ENCODE measurements at regions not wholly inside any gene's neighbourhood (a gene's known extent, or its start where the extent isn't known, plus 50 kb on each side); places are given as distances from the start of the nearest gene placed in this dataset.
"Not testable (repeated sequence)": the region's sequence is repeated elsewhere in the genome, so short reads cannot be mapped to it uniquely, and the experiment has no call there.

DNA sequence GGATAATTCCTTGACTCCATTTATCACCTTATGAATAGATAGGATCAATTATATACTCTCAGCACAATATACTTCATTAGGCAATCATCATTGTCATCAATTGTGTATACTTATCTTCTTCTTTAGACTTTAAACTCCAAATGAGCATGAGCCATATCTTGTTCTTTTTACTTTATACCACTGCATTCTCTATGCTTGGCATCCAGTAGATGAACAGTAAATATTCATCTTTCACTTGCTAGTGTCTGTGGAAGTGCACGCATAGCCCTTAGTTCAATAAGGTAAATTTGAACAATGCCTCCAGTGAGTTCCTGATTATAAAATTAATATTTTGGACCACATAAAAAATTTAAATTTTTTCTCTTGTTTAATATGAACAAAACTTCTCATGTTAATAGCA is 172.3 kb upstream of the SPRY2 start:
- no peak for DNase-seq (ENCODE audit: low read depth)

DNA sequence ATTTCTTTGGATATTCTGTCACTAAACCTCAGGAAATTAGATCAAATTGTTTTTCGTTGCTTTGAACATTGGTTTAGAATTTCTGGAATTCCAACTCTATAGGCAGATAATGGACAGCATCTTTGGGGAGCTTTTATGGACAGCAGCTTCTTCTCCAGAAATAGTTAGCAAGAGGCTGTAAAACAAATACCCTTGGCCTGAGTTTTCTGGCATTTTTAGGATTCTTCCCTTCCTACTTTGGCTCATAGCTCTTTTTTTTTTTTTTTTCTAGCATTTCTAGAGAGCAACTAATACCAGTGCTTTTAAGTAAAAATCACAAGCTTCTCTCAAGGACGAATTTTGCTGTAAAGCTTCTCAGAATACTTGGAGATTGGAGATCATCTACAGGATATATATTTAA is 169.8 kb upstream of the SPRY2 start:
- no peak for DNase-seq (ENCODE audit: low read depth)

DNA sequence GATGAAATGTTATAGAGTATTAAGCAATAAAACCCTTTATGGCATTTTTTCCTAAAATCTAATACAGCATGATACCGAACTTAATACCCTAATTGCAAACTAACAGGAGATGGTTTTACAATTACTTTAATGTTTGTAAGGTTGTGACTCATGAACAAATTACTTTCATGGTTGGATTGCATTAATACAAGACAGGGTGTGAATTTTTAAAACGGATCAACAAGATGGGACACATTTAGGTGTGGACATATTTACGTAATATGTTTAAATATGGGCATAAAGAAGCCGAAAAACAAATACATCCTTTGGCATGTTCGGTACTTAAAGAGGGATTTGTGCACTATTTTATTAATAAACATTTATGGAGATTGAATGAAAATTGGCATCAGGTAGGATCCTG is 168.3 kb upstream of the SPRY2 start:
- DNase-seq (ENCODE audit: low read depth): no peak

DNA sequence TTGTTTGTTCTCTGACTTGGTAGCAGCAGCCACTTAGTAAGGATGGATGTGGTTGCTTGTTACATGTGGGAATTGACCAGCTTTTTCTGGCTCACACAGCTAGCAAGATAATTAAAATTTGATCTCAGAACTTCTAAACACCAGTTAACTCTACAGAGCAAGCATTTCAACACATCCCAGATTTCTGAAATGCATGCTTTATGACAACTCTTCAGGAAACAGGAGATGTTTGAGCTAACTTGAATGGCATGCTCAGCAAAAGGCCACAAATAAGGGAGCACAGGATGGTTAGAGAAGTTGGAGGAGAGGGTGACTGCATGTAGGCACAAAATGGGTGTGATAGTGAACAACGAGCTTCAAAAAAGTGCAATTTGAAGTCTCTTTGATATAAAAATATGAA is 167.1 kb upstream of the SPRY2 start:
- no peak for DNase-seq (ENCODE audit: low read depth)

DNA sequence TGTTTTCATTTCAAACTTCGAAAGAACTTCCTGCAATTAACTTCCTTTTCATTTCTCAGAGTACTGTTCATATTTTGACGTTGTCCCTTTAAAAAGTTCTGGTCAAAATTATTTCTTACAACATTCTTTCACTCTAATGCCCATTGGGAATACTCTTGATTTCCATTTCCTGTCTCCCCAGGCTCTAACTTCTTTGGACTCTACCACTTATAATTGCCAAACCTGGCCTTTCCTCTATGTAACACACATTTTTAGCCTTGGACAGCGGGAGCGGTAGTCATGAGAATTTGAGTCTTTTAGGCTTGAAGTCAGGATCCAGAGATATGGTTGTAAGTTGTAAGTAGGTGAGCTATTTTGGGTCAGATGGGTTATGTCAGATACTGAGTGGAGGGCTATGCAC is 163.5 kb upstream of the SPRY2 start:
- DNase-seq (ENCODE audit: low read depth): no peak

DNA sequence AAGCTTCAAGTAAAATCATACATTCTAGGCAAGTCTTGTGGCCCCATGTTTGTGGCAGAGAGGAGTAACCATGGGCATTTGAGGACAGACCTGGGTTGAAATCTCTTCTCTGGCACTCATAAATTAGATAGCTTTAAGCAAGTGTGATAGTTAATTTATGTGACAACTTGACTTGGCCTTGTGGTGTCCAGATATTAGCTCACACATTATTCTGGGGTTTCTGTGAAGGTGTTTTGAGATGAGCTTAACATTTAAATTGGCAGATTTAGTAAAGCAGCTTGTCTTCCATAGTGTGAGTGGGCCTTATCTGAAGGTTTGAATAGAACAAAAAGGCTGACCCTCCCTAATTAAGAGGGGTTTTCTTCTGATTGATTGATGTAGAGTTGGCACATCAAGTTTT is 161.4 kb upstream of the SPRY2 start:
- no peak for DNase-seq (ENCODE audit: low read depth)

DNA sequence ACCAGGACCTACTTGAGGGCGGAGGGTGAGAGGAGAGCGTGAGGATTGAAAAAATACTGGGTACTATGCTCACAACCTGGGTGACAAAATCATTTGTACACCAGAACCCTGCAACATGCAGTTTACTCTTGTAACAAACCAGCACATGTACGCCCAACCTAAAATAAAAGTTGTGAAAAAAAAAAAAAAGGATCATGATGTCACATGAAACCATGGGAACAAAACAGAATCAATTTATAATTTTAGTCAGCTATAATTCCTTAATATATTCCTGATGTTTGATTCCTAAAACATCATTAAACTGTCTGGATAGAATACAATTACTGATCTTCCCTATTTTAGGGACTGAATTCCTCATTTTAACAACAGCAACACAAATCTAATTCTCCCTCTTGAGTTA is 160.6 kb upstream of the SPRY2 start:
- peak; percentile 39 for DNase-seq (ENCODE audit: low read depth)

DNA sequence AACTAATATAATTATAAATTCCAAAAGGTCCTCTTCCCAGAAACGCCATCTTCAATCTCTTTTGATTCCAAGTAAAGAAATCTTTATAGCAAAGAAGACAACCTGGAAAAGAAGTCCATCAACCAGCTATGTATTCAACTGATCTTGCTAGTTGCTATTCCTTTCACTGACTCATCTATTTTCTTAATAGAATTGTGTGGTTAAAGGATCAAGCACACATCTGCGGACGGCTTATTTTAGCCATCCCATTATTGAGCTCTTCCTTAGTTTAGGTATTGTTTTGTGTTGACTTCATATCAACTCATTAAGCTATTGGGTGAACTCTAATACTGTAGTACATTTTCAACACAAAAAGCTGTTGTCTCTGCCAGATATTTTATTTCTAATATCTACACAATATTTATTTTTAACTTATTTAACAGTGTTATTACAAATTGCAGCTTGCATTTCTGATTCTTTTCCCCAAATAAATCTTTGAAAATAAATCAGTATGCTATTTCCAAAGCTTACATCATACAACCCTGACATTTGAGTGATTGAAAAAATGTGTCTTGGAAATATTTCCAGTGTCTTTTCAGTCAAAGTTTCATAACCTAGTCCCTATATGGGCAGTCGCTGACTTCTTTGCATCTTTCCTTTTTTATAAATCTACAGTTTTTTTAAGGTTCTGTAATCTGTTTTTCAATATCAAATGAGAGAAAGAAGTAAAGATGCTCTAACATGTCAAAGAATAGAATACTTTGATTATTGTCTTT is 158.8 kb upstream of the SPRY2 start:
- peak; percentile 50 for DNase-seq (ENCODE audit: low read depth)

DNA sequence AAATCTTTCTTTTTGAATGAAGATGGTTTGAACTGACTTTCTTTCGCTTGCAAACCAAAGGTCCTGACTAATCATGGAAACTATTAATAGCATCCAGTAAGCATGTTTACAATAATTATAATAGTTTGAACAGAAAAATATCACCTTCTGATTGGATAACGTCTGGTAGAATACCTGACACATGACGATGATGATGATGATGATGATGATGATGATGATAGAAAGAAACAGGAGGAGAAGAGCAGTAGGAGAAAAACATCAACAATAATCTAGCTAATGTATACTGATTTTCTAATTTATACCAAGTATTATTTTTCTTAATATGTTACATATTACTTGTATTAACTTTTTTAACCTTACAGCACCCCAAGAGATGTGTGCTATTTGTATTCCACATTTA is 157.5 kb upstream of the SPRY2 start:
- no peak for DNase-seq (ENCODE audit: low read depth)

DNA sequence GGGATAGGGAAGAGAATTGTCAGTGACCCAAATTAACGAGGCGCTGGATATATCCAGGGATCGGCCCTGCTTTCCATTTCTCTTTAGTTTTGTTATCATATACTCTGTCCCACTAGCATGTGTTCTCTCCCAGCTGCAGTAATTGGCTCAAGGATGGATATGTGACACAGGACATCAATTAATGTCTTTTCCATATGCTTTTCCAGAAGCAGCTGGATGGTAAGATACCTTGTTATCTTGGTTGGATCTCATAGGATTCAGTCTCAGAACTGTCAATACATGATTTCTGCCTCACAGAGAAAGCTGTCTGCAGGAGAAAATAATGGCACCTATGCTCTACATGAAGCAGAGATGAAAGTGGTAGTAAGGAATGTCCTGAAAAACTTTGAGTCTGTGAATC is 157.1 kb upstream of the SPRY2 start:
- DNase-seq (ENCODE audit: low read depth): no peak

DNA sequence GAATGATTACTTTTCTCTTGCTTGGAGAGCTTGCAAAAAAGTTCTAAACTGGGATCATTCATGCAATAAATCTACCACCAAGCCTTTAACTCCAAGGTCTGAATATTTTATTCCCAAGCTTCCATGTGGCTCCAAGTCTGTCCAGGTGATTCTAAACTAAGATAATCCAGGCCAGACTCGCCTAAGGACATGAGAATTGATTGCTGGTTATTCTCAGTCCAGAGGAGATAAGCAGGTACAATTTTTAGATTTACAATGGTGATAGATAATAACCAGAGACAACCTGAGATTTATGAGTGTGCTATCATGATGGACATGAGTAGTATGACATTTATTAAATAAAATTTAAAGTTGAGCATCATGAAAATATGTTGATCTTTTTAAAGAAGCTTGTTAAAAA is 156.5 kb upstream of the SPRY2 start:
- DNase-seq (ENCODE audit: low read depth): no peak

DNA sequence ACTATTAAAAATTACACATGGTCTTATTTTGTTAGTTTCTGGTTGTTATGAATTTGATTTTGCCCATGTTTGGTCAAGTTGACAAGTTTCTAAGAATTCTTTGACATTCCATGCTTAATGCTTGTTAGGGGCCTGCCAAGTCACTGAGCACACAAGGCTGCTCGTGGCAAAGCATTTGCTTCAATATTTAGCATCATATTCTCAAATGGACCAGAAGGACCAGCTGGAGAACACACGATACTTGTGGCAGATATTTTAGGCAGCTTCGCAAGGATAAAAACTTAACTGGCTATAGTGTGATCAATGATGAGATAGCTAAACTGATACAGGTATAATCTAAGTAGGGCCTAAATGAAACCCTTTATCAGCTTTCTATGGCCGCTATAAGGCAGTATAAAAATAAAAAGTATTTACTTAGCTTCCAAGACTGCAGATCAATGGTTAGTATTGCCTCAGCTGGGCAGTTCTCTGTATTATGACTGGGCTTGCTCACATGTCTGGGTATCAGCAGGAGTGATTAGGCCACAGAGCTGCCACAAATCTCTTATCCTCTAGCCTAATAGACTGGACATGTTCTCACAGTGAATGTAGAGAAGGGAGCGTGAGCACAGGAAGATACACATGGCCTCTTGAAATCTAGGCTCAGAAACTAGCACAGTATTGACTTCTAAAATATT is 155.9 kb upstream of the SPRY2 start:
- no peak for DNase-seq (ENCODE audit: low read depth)

DNA sequence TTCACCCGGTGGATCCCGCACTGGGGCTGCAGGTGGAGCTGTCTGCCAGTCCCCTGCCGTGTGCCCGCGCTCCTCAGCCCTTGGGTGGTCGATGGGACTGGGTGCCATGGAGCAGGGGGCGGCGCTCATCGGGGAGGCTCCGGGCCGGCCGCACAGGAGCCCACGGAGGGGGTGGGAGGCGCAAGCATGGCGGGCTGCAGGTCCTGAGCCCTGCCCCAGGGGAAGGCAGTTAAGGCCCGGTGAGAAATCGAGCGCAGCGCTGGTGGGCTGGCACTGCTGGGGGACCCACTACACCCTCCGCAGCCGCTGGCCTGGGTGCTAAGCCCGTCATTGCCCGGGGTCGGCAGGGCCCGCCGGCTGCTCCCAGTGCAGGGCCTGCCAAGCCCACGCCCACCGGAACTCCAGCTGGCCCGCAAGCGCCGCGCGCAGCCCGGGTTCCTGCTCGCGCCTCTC is 149.6 kb upstream of the SPRY2 start:
- DNase-seq (ENCODE audit: low read depth): not testable (repeated sequence)

DNA sequence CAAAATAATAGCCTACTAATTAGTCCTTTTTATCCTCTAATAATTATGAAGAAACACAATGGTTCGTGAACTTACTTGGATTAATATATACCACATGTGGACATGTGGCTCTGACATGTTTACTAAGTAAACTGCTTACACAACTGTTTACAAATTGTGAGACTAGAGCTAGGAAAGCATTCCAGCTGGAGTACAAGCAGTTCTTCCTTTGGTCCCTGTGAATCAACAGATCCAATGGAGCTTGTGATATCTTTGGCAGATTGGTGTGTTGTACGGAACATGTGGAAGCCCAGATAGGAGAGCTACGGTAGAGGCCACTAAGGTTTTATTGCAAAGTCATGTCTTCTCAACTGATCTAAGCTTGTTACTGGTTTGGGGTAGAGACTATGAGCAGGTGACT is 145.5 kb upstream of the SPRY2 start:
- no peak for DNase-seq (ENCODE audit: low read depth)

DNA sequence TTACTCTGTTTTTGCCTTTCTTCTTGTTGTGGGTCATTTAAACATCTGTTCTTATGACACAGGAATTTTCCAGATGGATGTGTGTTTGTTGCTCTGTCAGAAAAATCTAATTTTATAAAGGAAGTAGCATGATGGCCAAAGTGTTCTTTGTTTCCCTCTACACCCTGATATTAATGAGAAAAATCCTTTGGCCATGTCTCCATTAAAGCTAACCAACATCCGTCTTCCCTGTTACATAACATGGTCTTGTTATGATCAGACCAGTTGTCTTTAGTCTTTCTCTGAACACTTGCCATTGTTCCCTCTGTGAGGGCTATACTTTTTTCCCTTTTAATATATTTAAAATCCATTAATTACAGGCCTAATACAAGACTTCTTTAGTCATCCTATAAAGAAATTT is 142.2 kb upstream of the SPRY2 start:
- no peak for DNase-seq (ENCODE audit: low read depth)

DNA sequence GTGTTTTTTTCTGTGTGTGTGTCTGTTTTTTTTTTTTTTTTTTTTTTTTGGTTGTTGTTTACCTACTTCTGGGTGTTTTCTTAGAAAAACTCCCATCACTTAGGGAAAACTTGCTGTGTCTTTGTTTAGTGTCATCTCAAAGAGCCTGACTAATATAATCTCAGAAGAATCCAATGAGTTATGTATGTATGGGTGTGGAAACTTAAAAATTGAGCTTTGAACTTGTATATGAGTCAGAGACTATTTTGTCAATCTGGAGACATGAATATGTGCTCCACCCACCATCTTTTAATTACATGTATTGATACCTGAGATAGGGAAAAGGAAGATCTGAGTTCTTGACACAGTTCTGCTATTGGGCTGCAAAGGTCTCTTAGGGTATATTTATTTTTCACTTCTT is 140.7 kb upstream of the SPRY2 start:
- DNase-seq (ENCODE audit: low read depth): no peak

DNA sequence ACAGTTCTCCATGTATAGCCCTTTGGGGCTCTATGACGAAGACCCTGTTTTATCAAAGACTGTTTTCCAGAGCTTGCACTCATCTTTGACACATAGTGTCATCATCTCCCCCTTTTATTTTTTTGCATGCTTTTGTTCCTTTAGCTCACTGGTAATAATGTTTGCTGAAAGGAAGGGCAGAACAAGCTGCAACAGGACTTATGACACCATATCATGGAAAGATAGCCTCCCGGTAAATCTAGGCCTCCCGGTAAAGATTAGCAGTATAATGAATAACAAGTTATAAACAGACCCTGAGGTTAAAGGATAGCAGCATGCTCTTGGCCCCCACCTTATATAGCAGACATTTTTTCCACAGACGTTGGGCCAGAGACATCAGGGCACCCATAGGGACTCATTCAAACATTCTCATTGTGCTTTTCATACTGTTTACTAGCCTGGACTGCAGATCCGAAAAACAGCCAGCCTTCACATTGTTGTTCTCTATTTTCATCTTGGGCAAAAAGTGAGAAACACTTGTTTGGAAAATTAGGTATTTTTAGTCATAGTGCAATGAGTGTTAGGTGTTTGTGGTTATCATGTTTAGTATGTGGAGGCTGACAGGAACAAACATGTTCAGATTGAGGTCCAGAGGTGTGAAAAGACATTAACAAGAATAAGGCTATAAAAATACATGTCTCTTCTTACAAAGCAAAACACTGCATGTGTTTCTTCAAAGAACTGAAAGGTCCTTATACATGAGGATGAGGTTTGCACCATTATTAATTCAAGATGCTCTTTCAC is 136.9 kb upstream of the SPRY2 start:
- DNase-seq (ENCODE audit: low read depth): no peak

DNA sequence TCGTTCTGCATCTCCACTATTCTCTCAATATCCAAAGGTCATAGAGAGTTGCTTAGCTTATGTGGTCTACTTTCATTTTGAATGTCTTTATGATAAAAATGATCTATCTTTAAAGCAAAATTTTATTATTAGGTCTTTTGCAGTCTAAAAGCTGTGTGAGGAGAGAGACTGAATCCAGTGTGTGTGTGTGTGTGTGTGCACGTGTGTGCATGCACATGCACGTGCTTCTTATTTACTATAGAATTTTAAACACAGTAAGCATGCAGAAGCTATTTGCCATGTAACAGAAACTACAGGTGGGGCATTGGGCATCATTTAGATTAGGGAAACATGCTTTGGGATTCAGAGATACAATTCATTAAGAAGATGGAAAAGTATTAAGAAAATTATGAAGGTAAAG is 136.0 kb upstream of the SPRY2 start:
- no peak for DNase-seq (ENCODE audit: low read depth)

DNA sequence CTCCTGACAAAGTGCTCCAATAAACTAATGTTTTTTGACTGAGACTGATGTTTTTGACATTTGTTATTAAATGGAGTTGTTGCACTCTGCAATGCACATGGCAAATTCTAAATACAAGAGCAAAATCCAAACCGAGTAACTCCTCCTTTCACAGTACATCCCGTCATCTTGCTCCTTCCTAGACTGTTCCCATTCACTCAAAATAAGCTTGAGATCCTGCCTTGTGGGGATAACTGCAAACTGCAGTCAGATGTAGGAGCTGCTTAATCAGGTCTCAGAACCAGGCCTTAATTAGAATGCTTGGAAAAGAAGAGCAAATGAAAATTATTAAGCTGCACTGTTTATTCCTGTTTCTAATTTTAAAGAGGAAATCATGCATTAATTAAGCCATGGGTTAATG is 134.8 kb upstream of the SPRY2 start:
- no peak for DNase-seq (ENCODE audit: low read depth)

DNA sequence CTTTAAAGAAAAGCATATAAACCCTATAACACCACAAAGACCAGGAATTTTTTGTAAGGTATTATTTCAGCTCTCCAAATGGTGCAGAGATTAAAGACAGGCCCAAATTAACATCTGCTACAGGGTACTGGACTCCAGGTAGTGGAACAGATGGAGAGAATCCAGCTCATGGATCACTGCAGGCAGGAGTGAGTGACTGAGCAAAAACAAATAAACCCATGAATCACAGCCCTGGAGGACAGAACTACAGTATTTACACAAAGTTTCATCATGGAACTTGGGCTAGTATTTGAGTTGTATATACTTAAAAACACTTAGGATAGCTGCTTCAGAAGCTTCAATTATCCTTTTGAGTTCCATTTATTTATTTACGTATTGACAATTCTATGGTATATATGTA is 132.8 kb upstream of the SPRY2 start:
- DNase-seq (ENCODE audit: low read depth): no peak

DNA sequence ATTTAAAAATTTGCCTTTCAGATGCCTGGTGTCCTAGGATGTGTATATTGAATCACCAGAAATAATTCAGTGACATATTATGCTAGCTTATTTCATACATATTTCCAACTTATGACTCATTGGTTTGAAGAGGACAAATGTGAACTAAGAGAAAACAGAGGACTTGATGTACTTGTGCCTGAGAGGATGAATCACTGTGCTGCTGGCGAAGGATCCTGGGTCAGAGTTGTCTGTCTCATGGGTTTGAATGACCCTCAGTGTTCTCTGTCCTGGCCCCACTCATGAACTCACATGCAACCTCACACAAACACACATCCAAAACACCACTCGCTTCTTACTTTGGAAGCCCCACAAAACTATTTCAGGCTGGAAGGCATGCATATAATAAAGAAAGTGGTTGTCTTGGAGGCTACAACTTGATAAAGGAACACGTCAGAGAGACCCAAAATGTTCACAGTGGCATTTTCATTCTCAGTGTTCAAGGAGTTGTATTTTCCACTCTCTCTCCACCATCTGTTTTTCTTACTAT is 129.0 kb upstream of the SPRY2 start:
- peak; percentile 77 for DNase-seq (ENCODE audit: low read depth)

DNA sequence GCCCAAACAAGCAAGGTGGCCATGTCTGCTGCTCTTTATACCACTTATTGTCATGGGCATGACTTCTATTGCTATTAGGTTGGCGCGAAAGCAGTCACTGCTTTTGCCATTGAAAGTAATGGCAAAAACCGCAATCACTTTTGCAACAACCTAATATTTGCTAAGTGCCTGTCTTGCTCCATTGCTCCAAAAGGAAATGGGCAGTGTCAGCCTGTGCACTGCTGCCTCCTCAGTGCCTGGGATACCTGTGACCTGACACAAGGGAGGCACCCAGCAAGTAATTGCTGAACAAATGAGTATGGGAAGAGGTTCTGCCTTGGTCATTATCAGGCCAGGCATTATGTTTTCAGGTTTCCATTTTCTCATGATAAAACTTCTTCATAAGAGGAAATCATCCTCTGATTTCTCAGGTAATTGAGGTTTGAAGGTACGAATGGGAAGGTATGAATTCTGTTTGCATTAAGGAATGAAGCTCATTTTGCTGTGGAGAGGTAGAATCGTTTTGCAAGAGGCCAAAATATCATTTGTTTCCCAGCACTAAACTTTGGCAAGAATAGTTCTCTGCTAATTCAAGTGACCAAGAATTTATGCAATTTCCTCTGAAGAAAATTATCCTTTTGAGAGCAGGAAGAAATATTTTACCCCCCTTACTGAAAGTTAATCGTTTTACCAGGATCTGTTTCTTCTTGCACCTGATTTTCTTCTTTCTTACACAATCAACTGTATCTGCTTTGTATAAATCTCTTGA is 128.4 kb upstream of the SPRY2 start:
- no peak for DNase-seq (ENCODE audit: low read depth)

All from forelimb muscle (tissue), 1 donor.